Stimulated activated naive CD8-positive, alpha-beta T cell treated with anti-CD3 and anti-CD28 coated beads, Interleukin-15, Interleukin-2, amounts not matched to agents 100 U/mL and 50 U/mL, for 24 hours (primary cell): ENCODE measurements at regions not wholly inside any gene's neighbourhood (a gene's known extent, or its start where the extent isn't known, plus 50 kb on each side); places are given as distances from the start of the nearest gene placed in this dataset.

Source experiments
- ATAC-seq: fragments of 150-1000 bp; cut with Tn5 transposase; one replicate; pipeline ENCODE4 v1.10.0; 2021
- DNase-seq: peaks from one replicate; pipeline ENCODE4 v3.0.0; 2021

GRCh38 chr12:126519833-126520232, 1454.6 kb downstream of the AACS start:
- ATAC-seq, result no peak

GRCh38 chr12:126523891-126524290, 1458.7 kb downstream of the AACS start:
- ATAC-seq, result no peak
- no peak for DNase-seq

More at GRCh38 chr12:126519833-126520232, 1454.6 kb downstream of the AACS start:
- DNase-seq, result no peak

- DNase-seq, result no peak
- no peak for ATAC-seq
Observed at GRCh38 chr12:126534495-126534894, 1469.3 kb downstream of the AACS start.

- no peak for DNase-seq
- ATAC-seq, result no peak
Observed at GRCh38 chr12:126534942-126535341, 1469.7 kb downstream of the AACS start.

- ATAC-seq (no peak), DNase-seq (no peak)
Observed at GRCh38 chr12:126535971-126536370, 1470.7 kb downstream of the AACS start.

GRCh38 chr12:126537961-126538530, 1472.8 kb downstream of the AACS start:
- DNase-seq (no peak), ATAC-seq (no peak)

GRCh38 chr12:126538888-126539287, 1473.7 kb downstream of the AACS start:
- ATAC-seq, result no peak
- no peak for DNase-seq

GRCh38 chr12:126545411-126545810, 1480.2 kb downstream of the AACS start:
- ATAC-seq (no peak), DNase-seq (no peak)

GRCh38 chr12:126547905-126548304, 1482.7 kb downstream of the AACS start:
- ATAC-seq (no peak), DNase-seq (no peak)

GRCh38 chr12:126551869-126552268, 1486.6 kb downstream of the AACS start:
- ATAC-seq, result no peak

GRCh38 chr12:126554625-126555024, 1489.4 kb downstream of the AACS start:
- ATAC-seq, result no peak
- DNase-seq, result no peak

More at GRCh38 chr12:126551869-126552268, 1486.6 kb downstream of the AACS start:
- DNase-seq, result no peak

GRCh38 chr12:126557659-126558058, 1492.4 kb downstream of the AACS start:
- DNase-seq (no peak), ATAC-seq (no peak)

GRCh38 chr12:126558219-126558618, 1493.0 kb downstream of the AACS start:
- no peak for ATAC-seq

GRCh38 chr12:126558810-126559209, 1493.6 kb downstream of the AACS start:
- ATAC-seq, result no peak
- DNase-seq, result no peak

More at GRCh38 chr12:126558219-126558618, 1493.0 kb downstream of the AACS start:
- DNase-seq, result no peak

- no peak for ATAC-seq
- DNase-seq, result no peak
Observed at GRCh38 chr12:126567016-126567415, 1501.8 kb downstream of the AACS start.

GRCh38 chr12:126569706-126570105, 1504.5 kb downstream of the AACS start:
- ATAC-seq (no peak), DNase-seq (no peak)

- DNase-seq, result no peak
- ATAC-seq, result no peak
Observed at GRCh38 chr12:126570566-126570965, 1505.3 kb downstream of the AACS start.

- DNase-seq (no peak), ATAC-seq (no peak)
Observed at GRCh38 chr12:126572170-126572569, 1506.9 kb downstream of the AACS start.

GRCh38 chr12:126581655-126582054, 1516.4 kb downstream of the AACS start:
- ATAC-seq (no peak), DNase-seq (no peak)

GRCh38 chr12:126582231-126582630, 1517.0 kb downstream of the AACS start:
- DNase-seq (no peak), ATAC-seq (no peak)

- no peak for DNase-seq
Observed at GRCh38 chr12:126588586-126589249, 1523.5 kb downstream of the AACS start.

GRCh38 chr12:126591533-126591932, 1526.3 kb downstream of the AACS start:
- DNase-seq (no peak), ATAC-seq (no peak)

More at GRCh38 chr12:126588586-126589249, 1523.5 kb downstream of the AACS start:
- ATAC-seq, result no peak

GRCh38 chr12:126601184-126602170, 1536.2 kb downstream of the AACS start:
- DNase-seq (no peak), ATAC-seq (no peak)
